Neural cell (in vitro differentiated cells): ENCODE measurements at regions not wholly inside any gene's neighbourhood (a gene's known extent, or its start where the extent isn't known, plus 50 kb on each side); places are given as distances from the start of the nearest gene placed in this dataset.

Experiments
- EP300 ChIP-seq: fragments of 450-650 bp; conservative IDR thresholded peaks from 2 replicates; pipeline ENCODE4 v1.6.1; 2014; ENCODE audit warnings: antibody characterized with exemption, mild to moderate bottlenecking, moderate library complexity; ENCODE audit not compliant: poor library complexity, severe bottlenecking
- POLR2AphosphoS5 ChIP-seq: IDR thresholded peaks from 2 replicates; pipeline ENCODE4 v1.6.1; 2012
- RAD21 ChIP-seq: fragments of 450-650 bp; conservative IDR thresholded peaks from 2 replicates; pipeline ENCODE4 v1.6.1; 2014; ENCODE audit warnings: antibody characterized with exemption, mild to moderate bottlenecking, moderate library complexity
- TAF1 ChIP-seq: IDR thresholded peaks from 2 replicates; pipeline ENCODE4 v1.6.1; 2012; ENCODE audit warnings: low read depth
- TF ChIP-seq, protein P1 (sequence below): fragments of 450-650 bp; IDR thresholded peaks from 2 replicates; pipeline ENCODE4 v1.5.1; 2014; ENCODE audit warnings: antibody characterized with exemption, mild to moderate bottlenecking, moderate library complexity; ENCODE audit not compliant: poor library complexity, severe bottlenecking
- TF ChIP-seq, protein P2 (sequence below): IDR thresholded peaks from 2 replicates; pipeline ENCODE4 v1.6.1; 2012; ENCODE audit warnings: borderline replicate concordance

DNA sequence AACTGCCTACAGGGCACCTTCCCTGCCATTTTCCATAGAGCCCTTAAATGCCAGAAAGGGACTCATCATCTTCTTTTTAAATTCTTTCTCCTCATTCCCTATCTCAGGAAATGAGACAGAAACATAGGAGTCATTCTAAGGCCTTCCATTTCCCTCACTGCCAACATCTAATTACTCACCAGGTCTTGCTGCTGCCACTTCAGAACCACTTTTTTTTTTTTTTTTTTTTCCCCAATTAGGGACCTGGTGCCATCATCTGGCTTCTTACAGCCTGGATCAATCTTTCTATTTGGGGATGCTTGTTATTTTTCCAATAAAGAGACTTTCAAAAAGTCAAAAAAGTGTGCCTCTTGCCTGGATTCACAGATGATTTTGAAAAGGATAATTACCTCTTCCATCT is 373.4 kb downstream of the LPIN1 start:
- TF ChIP-seq, protein P1, sequence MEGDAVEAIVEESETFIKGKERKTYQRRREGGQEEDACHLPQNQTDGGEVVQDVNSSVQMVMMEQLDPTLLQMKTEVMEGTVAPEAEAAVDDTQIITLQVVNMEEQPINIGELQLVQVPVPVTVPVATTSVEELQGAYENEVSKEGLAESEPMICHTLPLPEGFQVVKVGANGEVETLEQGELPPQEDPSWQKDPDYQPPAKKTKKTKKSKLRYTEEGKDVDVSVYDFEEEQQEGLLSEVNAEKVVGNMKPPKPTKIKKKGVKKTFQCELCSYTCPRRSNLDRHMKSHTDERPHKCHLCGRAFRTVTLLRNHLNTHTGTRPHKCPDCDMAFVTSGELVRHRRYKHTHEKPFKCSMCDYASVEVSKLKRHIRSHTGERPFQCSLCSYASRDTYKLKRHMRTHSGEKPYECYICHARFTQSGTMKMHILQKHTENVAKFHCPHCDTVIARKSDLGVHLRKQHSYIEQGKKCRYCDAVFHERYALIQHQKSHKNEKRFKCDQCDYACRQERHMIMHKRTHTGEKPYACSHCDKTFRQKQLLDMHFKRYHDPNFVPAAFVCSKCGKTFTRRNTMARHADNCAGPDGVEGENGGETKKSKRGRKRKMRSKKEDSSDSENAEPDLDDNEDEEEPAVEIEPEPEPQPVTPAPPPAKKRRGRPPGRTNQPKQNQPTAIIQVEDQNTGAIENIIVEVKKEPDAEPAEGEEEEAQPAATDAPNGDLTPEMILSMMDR: no peak
- no peak for TF ChIP-seq POLR2AphosphoS5
- TF ChIP-seq RAD21: no peak
- TF ChIP-seq EP300: no peak
- TF ChIP-seq, protein P2, sequence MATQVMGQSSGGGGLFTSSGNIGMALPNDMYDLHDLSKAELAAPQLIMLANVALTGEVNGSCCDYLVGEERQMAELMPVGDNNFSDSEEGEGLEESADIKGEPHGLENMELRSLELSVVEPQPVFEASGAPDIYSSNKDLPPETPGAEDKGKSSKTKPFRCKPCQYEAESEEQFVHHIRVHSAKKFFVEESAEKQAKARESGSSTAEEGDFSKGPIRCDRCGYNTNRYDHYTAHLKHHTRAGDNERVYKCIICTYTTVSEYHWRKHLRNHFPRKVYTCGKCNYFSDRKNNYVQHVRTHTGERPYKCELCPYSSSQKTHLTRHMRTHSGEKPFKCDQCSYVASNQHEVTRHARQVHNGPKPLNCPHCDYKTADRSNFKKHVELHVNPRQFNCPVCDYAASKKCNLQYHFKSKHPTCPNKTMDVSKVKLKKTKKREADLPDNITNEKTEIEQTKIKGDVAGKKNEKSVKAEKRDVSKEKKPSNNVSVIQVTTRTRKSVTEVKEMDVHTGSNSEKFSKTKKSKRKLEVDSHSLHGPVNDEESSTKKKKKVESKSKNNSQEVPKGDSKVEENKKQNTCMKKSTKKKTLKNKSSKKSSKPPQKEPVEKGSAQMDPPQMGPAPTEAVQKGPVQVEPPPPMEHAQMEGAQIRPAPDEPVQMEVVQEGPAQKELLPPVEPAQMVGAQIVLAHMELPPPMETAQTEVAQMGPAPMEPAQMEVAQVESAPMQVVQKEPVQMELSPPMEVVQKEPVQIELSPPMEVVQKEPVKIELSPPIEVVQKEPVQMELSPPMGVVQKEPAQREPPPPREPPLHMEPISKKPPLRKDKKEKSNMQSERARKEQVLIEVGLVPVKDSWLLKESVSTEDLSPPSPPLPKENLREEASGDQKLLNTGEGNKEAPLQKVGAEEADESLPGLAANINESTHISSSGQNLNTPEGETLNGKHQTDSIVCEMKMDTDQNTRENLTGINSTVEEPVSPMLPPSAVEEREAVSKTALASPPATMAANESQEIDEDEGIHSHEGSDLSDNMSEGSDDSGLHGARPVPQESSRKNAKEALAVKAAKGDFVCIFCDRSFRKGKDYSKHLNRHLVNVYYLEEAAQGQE: no peak
- no peak for TF ChIP-seq TAF1
